ENCODE measurements at regions not wholly inside any gene's neighbourhood (a gene's known extent, or its start where the extent isn't known, plus 50 kb on each side); places are given as distances from the start of the nearest gene placed in this dataset.

DNA sequence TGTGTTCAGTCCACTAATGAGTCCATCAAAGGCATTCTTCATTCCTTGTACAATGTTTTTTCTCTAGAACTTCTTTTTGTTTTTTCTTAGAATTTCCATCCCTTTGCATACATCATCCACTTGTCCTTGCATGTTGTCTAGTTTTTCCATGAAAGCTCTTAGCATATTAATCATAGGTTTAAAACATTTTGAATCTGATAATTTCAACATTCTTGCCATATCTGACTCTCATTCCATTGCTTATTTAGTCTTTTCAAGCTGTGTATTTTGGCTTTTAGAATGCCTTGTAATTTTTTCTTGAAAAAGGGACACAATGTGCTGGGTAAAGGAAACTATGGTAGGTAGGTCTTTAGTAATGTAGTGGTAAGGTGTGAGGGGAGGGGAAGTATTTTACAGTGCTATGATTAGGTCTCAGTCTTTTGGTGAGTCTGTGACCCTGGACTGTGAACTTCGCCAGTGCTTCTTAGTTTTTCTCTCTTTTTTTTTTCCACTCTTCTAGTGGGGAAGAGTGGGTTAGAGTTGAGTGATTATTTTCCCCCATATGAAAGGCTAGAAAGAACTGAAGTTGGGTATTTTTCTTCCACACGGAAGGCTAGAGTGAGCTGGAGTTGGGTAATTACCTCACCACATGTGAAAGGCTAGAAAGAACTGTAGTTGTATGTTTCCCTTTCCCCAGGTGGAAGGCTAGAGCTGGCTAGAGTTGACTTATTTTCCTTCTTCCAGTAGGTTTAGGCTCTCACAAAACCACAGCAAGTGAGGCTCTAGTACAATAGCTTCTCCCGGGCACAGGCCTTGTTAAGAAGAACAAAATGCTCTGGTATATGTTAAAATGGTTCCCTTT lies 172.1 kb downstream of the SNX18 start:
- DNase-seq: no peak
- ATAC-seq (ENCODE audit: poor library complexity): no peak
- intact Hi-C loops (cut with DNase I): no loop called here

DNA sequence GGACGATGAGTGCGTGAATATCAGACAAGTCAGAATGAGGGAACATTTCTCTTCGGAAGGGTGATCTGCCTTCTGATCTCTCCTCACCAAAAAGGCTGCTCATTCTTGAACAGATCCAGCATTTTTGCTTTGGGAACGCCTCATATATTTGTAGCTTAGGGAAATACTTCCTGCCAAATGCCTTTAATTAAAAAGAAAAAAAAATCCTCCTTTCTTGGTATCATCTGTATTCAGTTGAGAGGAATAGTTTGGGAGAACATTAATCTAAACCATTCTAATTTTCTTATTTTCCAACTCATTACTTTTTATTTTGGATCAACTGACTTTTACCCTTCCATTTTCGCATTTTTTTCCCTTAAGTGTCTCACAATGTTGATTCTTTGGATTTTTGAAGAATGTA lies 163.4 kb downstream of the SNX18 start:
- ATAC-seq (ENCODE audit: poor library complexity) (no peak), DNase-seq (no peak)

DNA sequence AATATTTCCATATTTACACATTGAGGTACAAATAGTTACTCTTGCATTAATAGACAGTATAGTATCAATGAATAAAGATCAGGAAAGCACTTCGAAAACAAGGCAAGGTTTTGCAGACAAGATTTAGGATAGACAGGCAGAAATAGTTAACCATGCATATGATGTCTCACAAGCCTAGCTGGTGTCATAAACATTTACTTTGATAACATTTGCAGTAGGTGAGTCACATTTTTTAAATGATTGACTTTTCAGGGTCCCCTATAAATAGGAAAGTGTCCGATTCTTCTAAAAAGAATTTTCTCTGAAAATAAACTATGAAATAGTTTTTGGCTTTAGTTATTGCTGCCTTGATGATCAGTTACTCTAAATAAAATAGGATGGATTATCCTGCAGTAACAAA lies 162.1 kb downstream of the SNX18 start:
- ATAC-seq (ENCODE audit: poor library complexity) (no peak), DNase-seq (no peak)
- intact Hi-C loops (cut with DNase I): no loop called here

More for the DNA sequence above, 163.4 kb downstream of the SNX18 start:
- intact Hi-C loops (cut with DNase I): no loop called here

DNA sequence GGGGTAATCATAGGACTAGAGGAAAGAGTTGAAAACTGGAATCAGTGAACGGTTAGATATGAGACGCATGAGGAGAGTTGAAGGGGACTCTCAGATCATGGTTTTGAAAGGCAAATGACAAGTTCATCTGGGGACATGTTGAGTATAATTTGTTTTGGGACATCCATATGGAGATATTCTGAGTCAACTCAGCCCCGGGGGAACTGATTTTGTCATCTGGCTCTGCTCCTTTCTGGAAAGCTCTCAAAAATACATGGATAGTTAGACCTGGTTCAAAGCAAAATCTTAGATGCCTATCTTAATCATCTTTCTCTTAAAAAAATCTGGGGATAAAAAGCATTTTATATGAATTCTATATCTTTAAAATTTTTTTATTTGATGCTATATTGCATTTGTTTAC lies 161.2 kb downstream of the SNX18 start:
- ATAC-seq (ENCODE audit: poor library complexity): peak; percentile 29
- intact Hi-C loops (cut with DNase I): no loop called here
- no peak for DNase-seq

DNA sequence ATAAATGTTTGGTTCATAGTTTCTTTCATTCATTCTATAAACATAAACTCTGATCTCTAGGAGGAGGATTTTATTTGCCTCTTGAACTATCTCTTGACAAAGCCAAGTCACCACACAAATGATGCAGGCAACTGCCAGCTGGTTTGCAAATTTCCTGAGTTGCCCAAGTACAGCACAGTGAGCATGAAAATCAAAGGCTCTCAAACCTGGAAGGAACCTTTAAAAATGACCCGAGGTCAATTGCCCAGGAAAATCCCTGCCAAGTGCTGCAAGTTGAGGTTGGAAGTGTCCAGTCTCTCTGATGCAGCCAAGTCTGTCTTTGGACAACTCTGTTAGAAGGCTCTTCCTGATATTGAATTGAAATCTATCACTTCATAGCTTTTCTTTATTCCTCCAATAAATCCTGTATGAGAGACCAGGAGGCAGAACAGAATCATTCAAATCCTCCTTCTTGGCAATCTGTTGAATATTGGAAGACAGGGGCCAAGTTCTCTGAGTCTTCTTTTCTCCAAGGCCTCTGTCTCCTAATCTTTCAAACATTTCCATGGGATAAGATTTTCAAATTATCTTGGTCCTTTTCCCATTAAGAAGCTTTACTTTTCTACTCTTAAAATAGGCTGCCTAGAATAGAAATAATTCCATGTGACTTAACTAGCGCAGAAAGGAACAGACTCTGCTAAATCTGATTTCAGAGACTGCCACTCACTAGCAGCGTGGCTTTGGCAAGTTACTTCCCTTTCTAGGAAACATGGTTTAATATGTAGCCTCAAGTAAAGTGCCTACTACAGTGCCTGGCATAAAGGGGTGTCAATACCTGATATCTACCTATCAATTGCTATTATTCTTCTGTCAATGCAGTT lies 159.2 kb downstream of the SNX18 start:
- no peak for DNase-seq
- intact Hi-C loops (cut with DNase I): no loop called here
- ATAC-seq (ENCODE audit: poor library complexity): no peak

DNA sequence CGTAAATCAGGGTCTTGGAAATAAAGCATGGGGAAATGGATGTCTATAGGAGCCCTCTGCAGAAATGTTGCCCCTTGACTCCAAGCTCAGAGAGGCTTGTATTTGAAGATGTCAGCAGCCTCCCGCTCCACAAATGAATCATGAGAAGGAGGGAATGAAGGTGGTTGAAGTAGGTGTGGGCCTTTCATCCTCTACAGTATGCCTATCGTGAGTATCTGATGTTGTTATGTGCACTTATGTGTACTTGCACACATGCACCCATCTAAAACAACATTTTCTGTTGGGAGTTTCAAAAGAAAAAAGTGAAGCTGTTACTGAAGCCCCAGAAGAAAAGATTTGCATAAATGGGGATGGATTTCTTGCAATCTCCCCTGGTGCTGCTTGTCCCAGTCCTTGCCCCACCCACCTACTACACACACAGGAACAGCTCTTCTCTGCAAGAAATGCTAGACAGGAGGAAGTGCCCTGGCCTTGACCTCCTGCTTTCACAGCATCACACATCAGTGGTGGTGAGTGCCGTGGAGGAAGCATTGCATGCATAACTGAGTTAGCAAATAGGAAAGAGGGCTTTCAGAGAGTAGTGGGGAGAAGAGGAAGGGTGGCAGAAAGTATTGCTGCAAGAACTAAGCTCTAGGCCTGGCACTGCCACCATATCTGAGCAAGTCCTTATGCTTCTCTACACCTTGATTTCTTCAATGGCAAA lies 156.1 kb downstream of the SNX18 start:
- ATAC-seq (ENCODE audit: poor library complexity): peak; percentile 68
- DNase-seq: peak; percentile 73
- intact Hi-C loops (cut with DNase I): no loop called here

DNA sequence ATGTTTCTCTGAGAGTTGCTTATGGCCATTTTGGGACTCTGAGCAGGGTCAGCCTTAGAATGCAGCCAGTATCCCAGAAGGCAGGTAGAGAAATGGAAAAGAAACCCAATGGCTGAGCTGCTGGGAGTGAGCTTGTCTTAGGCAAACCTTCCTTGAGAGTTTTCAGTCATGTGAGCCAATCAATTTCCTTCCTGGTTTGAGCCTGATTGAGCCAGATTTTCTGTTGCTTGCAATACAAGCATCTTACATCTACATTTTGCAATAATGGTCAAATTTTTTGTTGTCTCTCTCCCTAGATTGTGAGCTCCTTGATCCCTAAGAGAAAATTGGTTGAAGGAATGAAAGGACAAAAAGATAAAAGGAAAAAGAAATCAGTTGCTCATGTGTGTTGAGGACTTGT lies 155.3 kb downstream of the SNX18 start:
- intact Hi-C loops (cut with DNase I): no loop called here
- ATAC-seq (ENCODE audit: poor library complexity) (no peak), DNase-seq (no peak)

DNA sequence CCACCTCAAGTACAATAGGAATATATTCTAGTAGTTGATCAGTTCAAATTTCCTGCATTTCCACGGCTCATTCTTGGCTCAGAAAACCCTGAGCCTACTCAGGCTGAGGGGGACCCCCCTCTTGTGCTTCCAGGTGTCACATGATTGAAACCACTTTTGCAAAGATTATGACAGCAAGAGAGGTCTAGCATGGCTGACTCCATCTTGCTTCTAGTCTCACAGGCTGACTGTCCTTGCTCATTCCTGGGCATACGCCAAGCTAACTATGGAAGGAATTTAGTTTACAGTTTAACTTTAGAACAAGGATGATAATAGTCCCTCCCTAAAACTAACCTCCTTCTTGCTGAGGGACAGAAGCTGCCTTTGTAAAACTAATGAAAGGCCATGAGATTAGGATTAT lies 154.1 kb downstream of the SNX18 start:
- no peak for ATAC-seq (ENCODE audit: poor library complexity)
- intact Hi-C loops (cut with DNase I): no loop called here
- DNase-seq: no peak

DNA sequence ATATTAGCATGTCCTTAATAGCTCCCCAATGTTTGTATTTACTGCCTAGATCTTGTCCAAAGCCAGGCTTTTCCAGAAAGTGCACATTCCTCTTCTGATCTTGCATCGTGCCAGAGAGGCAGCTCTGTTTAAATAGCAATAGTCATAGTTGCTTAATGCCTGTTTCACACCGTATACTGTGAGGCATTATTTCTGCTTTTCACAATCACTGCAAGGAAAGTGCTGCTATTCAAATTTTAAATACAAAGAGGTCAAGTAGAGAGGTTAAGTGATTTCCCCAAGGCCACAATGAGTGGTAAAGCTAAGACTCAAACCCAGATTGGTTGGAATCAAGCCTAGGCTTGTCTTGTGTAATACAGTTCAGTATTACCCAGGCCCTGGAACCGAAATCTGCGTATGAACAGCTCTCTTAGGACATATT lies 153.6 kb downstream of the SNX18 start:
- intact Hi-C loops (cut with DNase I): no loop called here
- ATAC-seq (ENCODE audit: poor library complexity): peak; percentile 51
- DNase-seq: no peak

DNA sequence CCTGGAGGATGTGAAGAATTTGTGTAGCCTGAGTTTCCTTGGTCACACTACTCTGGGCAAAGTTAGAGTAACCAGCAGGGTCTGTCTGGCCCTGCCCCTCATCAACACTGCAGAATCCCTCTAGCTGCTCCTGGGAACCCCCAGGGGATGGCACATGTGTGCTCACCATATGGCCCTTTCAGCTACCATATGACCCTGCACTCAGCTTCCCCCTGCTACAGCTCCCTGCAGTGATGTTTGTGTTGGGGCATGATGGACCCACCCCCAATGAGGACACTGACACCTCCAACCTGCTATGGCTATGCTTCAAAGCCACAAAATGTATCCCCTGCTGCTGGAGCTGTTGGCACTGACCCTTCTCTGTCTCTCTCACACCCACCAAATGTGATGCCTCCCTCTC lies 152.7 kb downstream of the SNX18 start:
- DNase-seq: no peak
- no peak for ATAC-seq (ENCODE audit: poor library complexity)
- intact Hi-C loops (cut with DNase I): no loop called here

DNA sequence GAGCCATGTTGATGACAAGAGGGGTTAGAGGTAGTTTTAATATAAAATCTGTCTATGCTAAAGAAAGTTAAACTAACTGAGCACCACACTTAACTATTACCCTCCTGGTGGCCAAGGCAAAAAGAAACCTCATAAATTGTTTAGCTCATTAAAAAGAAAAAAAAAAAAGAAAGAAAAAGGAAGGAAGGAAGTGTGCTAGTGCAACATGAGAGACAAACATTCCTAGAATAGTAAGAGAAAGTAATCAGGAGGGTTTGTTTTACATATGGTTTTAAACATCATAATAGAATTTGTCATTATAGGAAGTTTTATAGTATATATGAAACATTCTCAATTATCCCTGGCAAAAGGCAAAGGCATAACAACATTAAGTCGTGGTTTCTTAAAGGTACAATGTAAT lies 152.3 kb downstream of the SNX18 start:
- intact Hi-C loops (cut with DNase I): no loop called here
- DNase-seq (no peak), ATAC-seq (ENCODE audit: poor library complexity) (no peak)

DNA sequence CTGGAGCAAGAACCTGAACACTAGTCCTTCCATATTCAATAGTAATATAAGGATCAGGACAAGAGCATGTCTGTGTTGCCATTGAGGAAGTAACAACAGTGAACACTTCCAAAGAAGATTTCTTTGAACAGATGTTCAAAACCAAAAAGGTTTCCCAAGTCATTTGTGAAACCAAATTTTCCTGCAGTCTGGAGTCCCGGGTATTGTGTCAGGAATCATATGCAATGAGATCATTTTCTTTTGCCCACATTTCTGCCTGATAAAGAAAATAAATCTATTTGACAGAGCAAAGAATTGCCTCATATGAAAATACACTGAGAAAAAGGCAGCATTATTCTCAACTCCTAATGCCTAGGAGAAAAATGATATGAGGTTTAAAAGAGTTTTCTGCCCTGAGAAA lies 151.7 kb downstream of the SNX18 start:
- no peak for ATAC-seq (ENCODE audit: poor library complexity)
- intact Hi-C loops (cut with DNase I): no loop called here
- no peak for DNase-seq

DNA sequence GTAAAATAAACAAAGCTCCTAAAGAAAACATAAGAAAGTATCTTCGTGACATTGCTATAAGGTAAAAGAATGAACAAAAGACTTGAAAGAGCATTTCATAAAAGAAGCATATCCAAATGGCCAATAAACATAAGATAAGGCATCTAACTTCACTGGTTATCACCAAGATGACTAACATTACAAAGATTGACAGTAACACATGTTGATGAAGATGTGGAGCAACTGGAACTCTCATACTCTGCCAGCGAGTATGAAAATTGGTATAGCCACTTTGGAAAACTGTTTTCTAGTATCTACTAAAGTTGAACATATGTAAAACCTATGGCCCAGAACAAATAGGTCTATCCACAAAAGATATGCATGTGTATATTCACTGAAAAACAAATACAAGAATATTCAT lies 150.5 kb downstream of the SNX18 start:
- ATAC-seq (ENCODE audit: poor library complexity) (no peak), DNase-seq (no peak)
- intact Hi-C loops (cut with DNase I): no loop called here

DNA sequence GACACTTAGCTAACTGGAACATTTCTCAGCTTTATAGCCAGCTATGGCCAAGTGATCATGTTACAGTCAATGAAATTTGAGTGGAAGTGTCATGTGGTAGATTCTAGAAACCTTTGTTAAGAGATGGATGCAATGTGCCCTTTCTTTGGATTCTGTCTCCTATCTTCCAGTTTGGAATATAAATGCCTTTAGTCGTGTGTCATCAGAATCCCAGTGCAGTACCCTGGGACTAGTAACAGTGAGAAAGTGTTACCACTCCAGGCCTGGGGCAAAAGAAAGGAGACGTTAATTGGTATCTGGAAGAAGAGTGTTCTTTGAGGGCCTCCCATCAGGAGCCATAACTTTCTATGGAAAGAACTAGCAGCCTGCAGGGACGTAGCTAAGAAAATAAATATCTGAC lies 149.6 kb downstream of the SNX18 start:
- no peak for DNase-seq
- no peak for ATAC-seq (ENCODE audit: poor library complexity)
- intact Hi-C loops (cut with DNase I): no loop called here

DNA sequence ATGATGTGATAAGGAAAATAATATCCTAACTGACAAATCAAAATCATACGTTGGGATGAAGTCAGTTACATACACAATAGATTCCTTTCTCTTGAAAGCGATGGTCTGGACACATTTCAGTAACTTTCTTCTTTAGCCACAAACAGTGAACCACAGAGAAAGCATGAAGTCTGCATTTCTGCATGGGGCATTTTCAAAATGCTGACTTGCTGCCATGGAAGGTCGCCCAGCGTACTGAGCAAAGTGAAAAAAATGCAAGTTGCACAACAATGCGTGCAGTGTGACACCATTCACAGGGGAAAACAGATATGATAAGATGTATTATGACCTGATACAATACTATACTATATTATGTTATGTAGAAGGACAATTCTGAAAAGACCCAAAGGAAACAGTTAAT lies 146.3 kb downstream of the SNX18 start:
- intact Hi-C loops (cut with DNase I): no loop called here
- DNase-seq (peak; percentile 49), ATAC-seq (ENCODE audit: poor library complexity) (peak; percentile 85)

DNA sequence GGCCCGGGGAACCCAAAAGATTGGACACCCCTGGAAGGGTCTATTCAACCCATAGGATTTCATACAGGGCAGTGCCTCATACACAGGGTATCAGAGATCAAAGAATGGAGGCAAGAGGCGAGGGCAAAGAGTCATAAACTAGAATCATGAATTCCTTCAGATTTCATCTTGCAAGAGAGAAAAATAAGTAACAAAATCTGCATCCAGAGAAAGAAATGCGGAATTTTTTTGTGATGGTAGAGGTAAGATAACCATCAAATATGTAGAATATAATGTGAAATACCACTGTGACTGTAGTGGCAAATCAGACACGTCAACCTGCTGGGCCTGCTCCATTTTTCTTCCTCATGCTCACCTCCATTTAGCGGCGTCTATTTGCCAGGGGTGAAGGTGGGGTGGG lies 143.6 kb downstream of the SNX18 start:
- intact Hi-C loops (cut with DNase I): no loop called here
- ATAC-seq (ENCODE audit: poor library complexity) (no peak), DNase-seq (no peak)

DNA sequence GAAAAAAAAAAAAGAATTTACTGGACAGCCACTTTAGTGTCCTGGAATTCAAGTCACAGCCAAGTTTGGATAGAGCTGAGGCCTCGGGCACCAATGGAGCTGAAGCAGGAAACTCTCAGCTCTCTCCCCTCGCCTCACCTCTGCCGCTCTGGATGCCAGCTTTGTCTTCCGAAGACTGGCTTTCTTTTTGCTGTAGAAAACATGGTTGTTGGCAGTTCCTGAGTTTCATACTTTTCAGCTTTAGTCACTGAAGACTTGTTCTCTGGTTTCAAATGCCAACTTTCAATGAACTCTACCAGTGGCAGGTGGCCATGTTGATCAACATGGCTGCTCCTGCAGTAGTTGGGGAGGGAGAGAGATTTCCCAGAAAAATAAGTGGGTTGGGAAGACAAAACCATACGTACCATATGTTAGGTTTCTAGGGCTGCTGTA lies 142.2 kb downstream of the SNX18 start:
- DNase-seq (no peak), ATAC-seq (ENCODE audit: poor library complexity) (no peak)
- intact Hi-C loops (cut with DNase I): loop anchor here (5.0 kb wide), 1 partner anchor 132 kb away; no protein-coding TSS in a partner anchor

DNA sequence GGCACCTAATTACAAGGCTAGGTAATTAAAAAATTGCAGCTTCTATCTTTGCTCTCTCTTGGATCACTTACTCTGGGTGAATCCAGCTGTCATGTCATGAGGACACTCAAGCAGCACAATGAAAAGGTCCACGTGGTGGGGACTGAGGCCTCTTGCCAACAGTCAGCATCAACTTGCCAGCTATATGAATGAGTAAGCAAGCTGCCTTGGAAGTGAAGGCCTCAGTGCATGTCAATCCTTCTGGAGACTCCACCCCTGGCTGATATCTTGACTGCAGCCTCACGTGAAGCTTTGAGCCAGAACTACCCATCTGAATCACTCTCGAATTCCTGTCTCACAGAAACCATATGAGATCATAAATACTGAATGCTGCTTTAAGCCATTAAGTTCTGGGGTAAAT lies 140.5 kb downstream of the SNX18 start:
- intact Hi-C loops (cut with DNase I): loop anchor here (5.0 kb wide), 1 partner anchor 131 kb away; no protein-coding TSS in a partner anchor
- no peak for ATAC-seq (ENCODE audit: poor library complexity)
- no peak for DNase-seq

DNA sequence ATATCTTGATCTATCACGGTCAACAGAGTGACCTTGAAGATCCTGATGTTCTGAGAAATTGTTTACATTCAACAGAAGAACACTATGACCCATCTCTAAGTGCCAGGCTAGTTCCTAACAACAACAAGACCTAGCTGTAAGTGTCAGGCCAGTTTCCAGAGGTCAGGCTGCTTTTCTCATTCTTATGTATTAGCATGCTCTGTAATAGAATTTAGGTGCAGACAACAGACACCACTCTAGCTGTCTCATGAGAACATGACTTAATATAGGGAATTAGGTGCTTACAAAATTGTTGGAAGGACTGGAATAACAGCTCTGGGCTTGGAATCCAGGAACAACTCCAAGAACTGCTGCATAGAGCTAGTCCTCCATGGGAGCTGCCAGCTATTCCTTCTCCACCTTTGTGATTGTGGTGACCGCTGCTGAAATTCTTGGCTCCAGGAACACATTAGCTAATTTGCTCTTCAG lies 138.7 kb downstream of the SNX18 start:
- intact Hi-C loops (cut with DNase I): loop anchor here (5.0 kb wide), 1 partner anchor 129 kb away; no protein-coding TSS in a partner anchor
- DNase-seq (no peak), ATAC-seq (ENCODE audit: poor library complexity) (peak; percentile 84)

All from Right ventricle myocardium superior (tissue), 1 donor.